HCT116 (cell line): ENCODE measurements at regions not wholly inside any gene's neighbourhood (a gene's known extent, or its start where the extent isn't known, plus 50 kb on each side); places are given as distances from the start of the nearest gene placed in this dataset.

Source experiments
- ATAC-seq: fragments of 200-7000 bp; cut with Tn5 transposase; 2 replicates; pipeline ENCODE4 v1.9.1; 2020; ENCODE audit warnings: mild to moderate bottlenecking, moderate library complexity
- BruUV-seq: library from RNA; stranded (reverse); fragments of 400-500 nt; replicated peaks from 2 replicates; lab custom pipeline; 2021; lab: Mats Ljungman, UMichigan
- CTCF ChIA-PET: fragments of 300-600 bp; sonication (Branson Sonifier 250); formaldehyde crosslinking; loops from one replicate; lab custom pipeline; 2021; ENCODE audit warnings: antibody characterized with exemption; lab: Charles Lee
- POLR2A ChIA-PET: fragments of 300-600, 350-600 bp; sonication (Branson Sonifier 250); formaldehyde crosslinking; loops from one replicate; lab custom pipeline; 2021; ENCODE audit warnings: antibody characterized with exemption; lab: Charles Lee
- RAD21 ChIA-PET, 2 experiments: fragments of 300-600 bp; sonication (Branson Sonifier 250); formaldehyde crosslinking; loops; one replicate each; lab custom pipeline; 2023; ENCODE audit warnings: low total read pairs in 2 of 2; ENCODE audit not compliant: uncharacterized antibody in 2 of 2, unreplicated experiment in 2 of 2, low non-redundant PET in 1 of 2; lab: Charles Lee
- DNase-seq: peaks from one replicate; pipeline ENCODE4 v3.0.0-alpha.2; 2010; ENCODE audit warnings: low read depth, low spot score
- H2AFZ ChIP-seq: fragments of 200-600 bp; shearing (Covaris generic), sonication (generic); 2 replicates; pipeline ENCODE4 v1.6.1; 2017; ENCODE audit warnings: low read depth, mixed run types, mixed read lengths, antibody characterized with exemption, low read length; ENCODE audit not compliant: poor library complexity, severe bottlenecking
- H3K27ac ChIP-seq: 2 replicates; pipeline ENCODE4 v1.5.1; 2012; ENCODE audit warnings: low read depth, low read length
- H3K27me3 ChIP-seq: fragments of 200-600 bp; sonication (generic); 2 replicates; pipeline ENCODE4 v1.6.1; 2016; ENCODE audit warnings: mixed run types, low read length, mixed read lengths; ENCODE audit not compliant: insufficient read depth
- H3K36me3 ChIP-seq, 2 experiments: fragments of 200-500 bp in 1 of 2; fragments of 200-600 bp in 1 of 2; sonication (Bioruptor generic) in 1 of 2; sonication (generic) in 1 of 2; 2 replicates each; pipeline versions ENCODE4 v1.5.1 to v1.6.1; 2014 to 2016; ENCODE audit warnings: low read length in 2 of 2, inconsistent platforms in 1 of 2, mixed read lengths in 1 of 2, mixed run types in 1 of 2; ENCODE audit not compliant: insufficient read depth in 2 of 2, control insufficient read depth in 1 of 2
- H3K4me1 ChIP-seq, 2 experiments: fragments of 200-600 bp in 1 of 2; sonication (generic) in 1 of 2; 2 replicates each; pipeline versions ENCODE4 v1.5.1 to v1.6.1; 2012 to 2017; ENCODE audit warnings: low read length in 2 of 2, inconsistent platforms in 1 of 2, mild to moderate bottlenecking in 1 of 2, mixed read lengths in 1 of 2, mixed run types in 1 of 2, moderate library complexity in 1 of 2; ENCODE audit not compliant: insufficient read depth in 2 of 2, control insufficient read depth in 1 of 2
- H3K4me2 ChIP-seq: fragments of 200-600 bp; sonication (generic); 2 replicates; pipeline ENCODE4 v1.6.1; 2017; ENCODE audit warnings: mixed run types, low read length, mixed read lengths
- H3K4me3 ChIP-seq, 2 experiments: fragments of 200-600 bp in 1 of 2; sonication (generic) in 1 of 2; replicated peaks in 1 of 2; 2 replicates each; pipeline ENCODE4 v1.5.1; 2011 to 2016; ENCODE audit warnings: low read length in 2 of 2, control low read depth in 1 of 2, low read depth in 1 of 2, mild to moderate bottlenecking in 1 of 2, mixed read lengths in 1 of 2, mixed run types in 1 of 2
- H3K79me2 ChIP-seq: fragments of 200-600 bp; sonication (generic); 2 replicates; pipeline ENCODE4 v1.6.1; 2017; ENCODE audit warnings: mild to moderate bottlenecking, mixed run types, low read length, moderate library complexity, mixed read lengths; ENCODE audit not compliant: insufficient read depth
- H3K9ac ChIP-seq: fragments of 200-600 bp; sonication (generic); 2 replicates; pipeline ENCODE4 v1.6.1; 2016; ENCODE audit warnings: low read length, mixed read lengths
- H3K9me2 ChIP-seq: fragments of 200-600 bp; sonication (generic), shearing (Covaris generic); 2 replicates; pipeline ENCODE4 v1.6.1; 2017; ENCODE audit warnings: mixed run types, mild to moderate bottlenecking, moderate library complexity; ENCODE audit not compliant: insufficient read depth
- H3K9me3 ChIP-seq, 2 experiments: fragments of 200-500 bp in 1 of 2; fragments of 200-600 bp in 1 of 2; sonication (Bioruptor generic) in 1 of 2; sonication (generic) in 1 of 2; 2 replicates each; pipeline ENCODE4 v1.6.1; 2014 to 2017; ENCODE audit warnings: low read length in 2 of 2, mixed read lengths in 2 of 2, inconsistent platforms in 1 of 2, low read depth in 1 of 2, mild to moderate bottlenecking in 1 of 2, mixed run types in 1 of 2, moderate library complexity in 1 of 2; ENCODE audit not compliant: control insufficient read depth in 1 of 2, insufficient read depth in 1 of 2
- H4K20me1 ChIP-seq: fragments of 200-600 bp; sonication (generic), shearing (Covaris generic); 2 replicates; pipeline ENCODE4 v1.6.1; 2017; ENCODE audit warnings: mixed run types, mild to moderate bottlenecking, moderate library complexity; ENCODE audit not compliant: insufficient read depth
- CEBPB ChIP-seq: IDR thresholded peaks from 2 replicates; pipeline ENCODE4 v1.6.1; 2012; ENCODE audit warnings: low read depth
- EZH2 ChIP-seq: fragments of 200-600 bp; sonication (generic); IDR thresholded peaks from 2 replicates; pipeline ENCODE4 v1.6.1; 2017; ENCODE audit warnings: antibody characterized with exemption, mixed run types
- FOSL1 ChIP-seq: IDR thresholded peaks from 2 replicates; pipeline ENCODE4 v1.6.1; 2012; ENCODE audit warnings: low read depth
- JUND ChIP-seq: IDR thresholded peaks from 2 replicates; pipeline ENCODE4 v1.6.1; 2012
- POLR2AphosphoS5 ChIP-seq: IDR thresholded peaks from 2 replicates; pipeline ENCODE4 v1.6.1; 2011; ENCODE audit warnings: mild to moderate bottlenecking, low read depth, low read length, moderate library complexity
- TCF7L2 ChIP-seq: IDR thresholded peaks from 2 replicates; pipeline ENCODE4 v1.7.0; 2011; ENCODE audit warnings: borderline replicate concordance, inconsistent platforms; ENCODE audit not compliant: insufficient read depth, insufficient read length; ENCODE audit errors: extremely low read depth
- YY1 ChIP-seq: IDR thresholded peaks from 2 replicates; pipeline ENCODE4 v1.6.1; 2011; ENCODE audit warnings: low read length, low read depth, moderate library complexity, mild to moderate bottlenecking; ENCODE audit not compliant: insufficient replicate concordance; ENCODE audit errors: extremely low read depth
- intact Hi-C: fragments of 100-400 bp; cut with micrococcal nuclease; formaldehyde crosslinking; loops from 2 replicates; pipeline ENCODE4 v1.10.0; 2022
- TF ChIP-seq, protein P1 (sequence below): IDR thresholded peaks from 2 replicates; pipeline ENCODE4 v1.6.1; 2012
- TF ChIP-seq, protein P2 (sequence below): IDR thresholded peaks from 2 replicates; pipeline ENCODE4 v1.6.1; 2011; ENCODE audit warnings: mild to moderate bottlenecking, low read length, moderate library complexity; ENCODE audit not compliant: insufficient replicate concordance; ENCODE audit errors: extremely low read depth

DNA sequence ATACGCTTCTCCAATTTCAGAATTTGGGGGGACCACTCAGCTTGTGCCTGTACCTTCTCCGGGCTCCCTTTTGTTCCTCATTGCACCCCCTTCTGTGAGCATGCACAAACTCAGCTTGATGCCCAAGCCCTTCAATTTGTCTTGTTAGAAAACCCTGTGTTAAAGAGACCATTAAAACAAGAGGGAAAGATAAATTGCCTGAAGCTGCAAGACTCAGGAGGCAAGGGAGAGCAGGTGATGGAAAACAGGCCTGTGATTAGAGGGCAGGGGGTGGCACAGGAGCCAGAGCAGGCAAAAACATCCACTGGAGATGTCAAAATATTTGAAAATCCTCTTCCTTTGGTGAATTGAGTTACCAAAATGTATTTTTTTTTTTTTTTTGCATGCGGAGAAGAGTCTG is 121.7 kb downstream of the MIAT start:
- no TSS peak for BruUV-seq
- intact Hi-C loops: no loop called here
- no peak overlapping the region for H3K4me2 ChIP-seq
- no peaks in the 10 kb centered on the region; a peak in 1 of 4 replicates for H3K9me3 ChIP-seq
- H3K36me3 ChIP-seq: no peaks in the 10 kb centered on the region
- TF ChIP-seq, protein P1, sequence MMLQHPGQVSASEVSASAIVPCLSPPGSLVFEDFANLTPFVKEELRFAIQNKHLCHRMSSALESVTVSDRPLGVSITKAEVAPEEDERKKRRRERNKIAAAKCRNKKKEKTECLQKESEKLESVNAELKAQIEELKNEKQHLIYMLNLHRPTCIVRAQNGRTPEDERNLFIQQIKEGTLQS: no peak
- no peak for TF ChIP-seq YY1
- no peak for TF ChIP-seq CEBPB
- no peak for TF ChIP-seq FOSL1
- TF ChIP-seq, protein P2, sequence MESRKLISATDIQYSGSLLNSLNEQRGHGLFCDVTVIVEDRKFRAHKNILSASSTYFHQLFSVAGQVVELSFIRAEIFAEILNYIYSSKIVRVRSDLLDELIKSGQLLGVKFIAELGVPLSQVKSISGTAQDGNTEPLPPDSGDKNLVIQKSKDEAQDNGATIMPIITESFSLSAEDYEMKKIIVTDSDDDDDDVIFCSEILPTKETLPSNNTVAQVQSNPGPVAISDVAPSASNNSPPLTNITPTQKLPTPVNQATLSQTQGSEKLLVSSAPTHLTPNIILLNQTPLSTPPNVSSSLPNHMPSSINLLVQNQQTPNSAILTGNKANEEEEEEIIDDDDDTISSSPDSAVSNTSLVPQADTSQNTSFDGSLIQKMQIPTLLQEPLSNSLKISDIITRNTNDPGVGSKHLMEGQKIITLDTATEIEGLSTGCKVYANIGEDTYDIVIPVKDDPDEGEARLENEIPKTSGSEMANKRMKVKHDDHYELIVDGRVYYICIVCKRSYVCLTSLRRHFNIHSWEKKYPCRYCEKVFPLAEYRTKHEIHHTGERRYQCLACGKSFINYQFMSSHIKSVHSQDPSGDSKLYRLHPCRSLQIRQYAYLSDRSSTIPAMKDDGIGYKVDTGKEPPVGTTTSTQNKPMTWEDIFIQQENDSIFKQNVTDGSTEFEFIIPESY: no peak
- TF ChIP-seq JUND: no peak
- TF ChIP-seq EZH2: no peak
- no peak for TF ChIP-seq TCF7L2
- TF ChIP-seq POLR2AphosphoS5: no peak
- RAD21 ChIA-PET: no interaction called here
- no peak overlapping the region for H3K4me3 ChIP-seq
- DNase-seq (no peak), ATAC-seq (no peak)
- POLR2A ChIA-PET: no interaction called here
- no peak overlapping the region for H3K27ac ChIP-seq
- no peaks in the 10 kb centered on the region for H3K79me2 ChIP-seq
- no peak overlapping the region for H2AFZ ChIP-seq
- no peaks in the 10 kb centered on the region for H3K4me1 ChIP-seq
- H3K27me3 ChIP-seq: no peaks in the 10 kb centered on the region
- no peaks in the 10 kb centered on the region for H4K20me1 ChIP-seq
- no peak overlapping the region for H3K9ac ChIP-seq
- H3K9me2 ChIP-seq: no peaks in the 10 kb centered on the region
- CTCF ChIA-PET: no interaction called here
